ENCODE measurements at regions not wholly inside any gene's neighbourhood (a gene's known extent, or its start where the extent isn't known, plus 50 kb on each side); places are given as distances from the start of the nearest gene placed in this dataset.

- TF ChIP-seq CTCF (IDR thresholded peaks at IDR 0.05; ENCODE audit: low read depth, low read length), result no peak
- no peak for TF ChIP-seq POLR2A (IDR thresholded peaks at IDR 0.05; ENCODE audit: extremely low read depth, insufficient read length)
- no peak for TF ChIP-seq MAX (IDR thresholded peaks at IDR 0.05; ENCODE audit: low read depth, low read length)
These were observed 251.1 kb upstream of the HTR2C start for GRCh38 chrX:114332766-114333165.
